Cardiac fibroblast (primary cell): ENCODE measurements at regions not wholly inside any gene's neighbourhood (a gene's known extent, or its start where the extent isn't known, plus 50 kb on each side); places are given as distances from the start of the nearest gene placed in this dataset.

Experiments
- DNase-seq, 2 donors: peaks; one replicate each; pipeline versions ENCODE4 v3.0.0 to v3.0.0-alpha.2; 2010; ENCODE audit warnings: low read depth in 2 of 2
- H3K4me3 ChIP-seq, 2 donors: replicated peaks in 1 of 2; 1 replicate in 1 of 2; 2 replicates in 1 of 2; pipeline ENCODE4 v1.5.1; 2011; ENCODE audit warnings: low read depth in 2 of 2, low read length in 2 of 2, mild to moderate bottlenecking in 2 of 2, moderate library complexity in 1 of 2
- TF ChIP-seq, protein P1 (sequence below): IDR thresholded peaks from one replicate; pipeline ENCODE4 v1.5.1; 2011; ENCODE audit warnings: low read depth, mild to moderate bottlenecking, low read length, inconsistent platforms

DNA sequence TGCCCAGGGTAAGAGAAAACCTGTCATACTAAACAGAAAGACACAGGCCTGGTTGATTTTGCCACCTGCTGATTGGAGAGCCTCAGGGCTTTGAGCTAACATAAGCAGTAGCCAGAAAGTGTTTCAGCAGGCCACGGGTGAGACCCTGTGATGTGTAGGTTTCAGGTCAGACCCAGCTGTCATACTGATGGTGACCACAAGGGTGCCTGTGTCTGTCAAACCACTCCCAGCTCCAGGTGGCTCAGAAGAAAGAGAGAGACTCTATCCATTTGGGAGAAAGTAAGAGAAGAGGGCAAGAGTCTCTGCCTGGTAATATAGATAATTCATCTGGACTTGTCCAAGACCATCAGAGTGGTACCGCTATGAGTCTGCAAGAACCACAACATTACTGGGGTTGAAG lies 72.8 kb upstream of the NLRP2B start:
- no peak overlapping the region for H3K4me3 ChIP-seq
- DNase-seq = no peak
- TF ChIP-seq, protein P1, sequence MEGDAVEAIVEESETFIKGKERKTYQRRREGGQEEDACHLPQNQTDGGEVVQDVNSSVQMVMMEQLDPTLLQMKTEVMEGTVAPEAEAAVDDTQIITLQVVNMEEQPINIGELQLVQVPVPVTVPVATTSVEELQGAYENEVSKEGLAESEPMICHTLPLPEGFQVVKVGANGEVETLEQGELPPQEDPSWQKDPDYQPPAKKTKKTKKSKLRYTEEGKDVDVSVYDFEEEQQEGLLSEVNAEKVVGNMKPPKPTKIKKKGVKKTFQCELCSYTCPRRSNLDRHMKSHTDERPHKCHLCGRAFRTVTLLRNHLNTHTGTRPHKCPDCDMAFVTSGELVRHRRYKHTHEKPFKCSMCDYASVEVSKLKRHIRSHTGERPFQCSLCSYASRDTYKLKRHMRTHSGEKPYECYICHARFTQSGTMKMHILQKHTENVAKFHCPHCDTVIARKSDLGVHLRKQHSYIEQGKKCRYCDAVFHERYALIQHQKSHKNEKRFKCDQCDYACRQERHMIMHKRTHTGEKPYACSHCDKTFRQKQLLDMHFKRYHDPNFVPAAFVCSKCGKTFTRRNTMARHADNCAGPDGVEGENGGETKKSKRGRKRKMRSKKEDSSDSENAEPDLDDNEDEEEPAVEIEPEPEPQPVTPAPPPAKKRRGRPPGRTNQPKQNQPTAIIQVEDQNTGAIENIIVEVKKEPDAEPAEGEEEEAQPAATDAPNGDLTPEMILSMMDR = no peak

DNA sequence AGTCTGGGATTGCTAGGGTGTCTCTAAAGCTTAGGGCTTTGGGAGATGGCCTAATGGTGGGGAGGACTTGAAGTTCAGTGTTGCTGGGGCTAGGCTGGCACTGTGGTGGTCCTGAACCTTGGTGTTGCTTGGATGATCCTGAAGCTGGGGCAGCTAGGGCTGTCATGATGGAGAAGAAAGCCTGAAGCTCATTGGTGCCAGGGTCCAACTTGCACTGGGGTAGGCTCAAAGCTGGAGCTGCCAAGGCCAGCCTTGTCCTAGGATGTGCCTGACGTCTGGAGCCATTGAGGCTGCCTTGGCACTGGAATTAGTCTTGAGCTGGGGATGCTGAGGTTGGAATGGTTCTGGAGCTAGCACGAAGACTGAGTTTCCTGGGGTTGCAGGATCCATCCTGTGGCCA lies 61.0 kb upstream of the NLRP2B start:
- TF ChIP-seq, protein P1 = no peak
- no peak overlapping the region for H3K4me3 ChIP-seq
- no peak for DNase-seq

DNA sequence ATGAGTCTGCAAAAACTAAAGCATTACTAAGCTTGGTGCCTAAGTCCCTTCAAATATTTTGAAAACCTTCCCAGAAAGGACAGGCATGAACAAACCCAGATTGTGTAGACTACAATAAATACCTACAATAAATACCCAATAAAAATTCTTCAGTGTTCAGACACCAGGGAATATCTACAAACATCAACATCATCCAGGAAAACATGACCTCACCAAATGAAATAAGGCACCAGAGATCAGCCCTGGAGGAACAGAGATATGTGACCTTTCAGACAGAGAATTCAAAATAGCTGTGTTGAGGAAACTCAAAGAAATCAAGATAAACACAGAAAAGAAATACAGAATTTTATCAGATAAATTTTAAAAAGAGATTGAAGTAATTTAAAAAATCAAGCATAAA lies 57.8 kb upstream of the NLRP2B start:
- no peak overlapping the region for H3K4me3 ChIP-seq
- DNase-seq = peak in 1 of 2 donors; percentile 0
- TF ChIP-seq, protein P1 = no peak
